Hypothalamus (tissue), 51 donors: ENCODE measurements at regions not wholly inside any gene's neighbourhood (a gene's known extent, or its start where the extent isn't known, plus 50 kb on each side); places are given as distances from the start of the nearest gene placed in this dataset.

Experiments used
- DNase-seq, 51 donors: peaks; one replicate each; lab custom pipeline; 2025; lab: John Stamatoyannopoulos, UW

DNA sequence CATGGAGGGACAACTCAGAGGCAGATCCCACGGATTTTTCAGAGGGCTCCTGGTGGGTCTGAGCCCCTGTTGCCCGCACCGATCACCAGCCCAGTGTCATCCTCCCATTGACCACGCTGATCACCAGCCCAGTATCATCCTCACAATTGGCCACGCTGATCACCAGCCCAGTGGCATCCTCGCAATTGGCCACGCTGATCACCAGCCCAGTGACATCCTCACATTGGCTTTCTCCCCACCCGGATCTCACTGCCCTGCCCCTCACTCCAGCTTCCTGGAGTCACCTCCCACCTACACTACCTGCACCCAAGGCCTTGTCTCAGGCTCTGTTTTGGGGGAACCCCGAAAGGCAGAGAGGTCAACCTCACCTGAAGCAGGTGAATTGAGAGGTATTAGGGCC is 358.2 kb upstream of the TNRC6C start:
- DNase-seq = no peak

DNA sequence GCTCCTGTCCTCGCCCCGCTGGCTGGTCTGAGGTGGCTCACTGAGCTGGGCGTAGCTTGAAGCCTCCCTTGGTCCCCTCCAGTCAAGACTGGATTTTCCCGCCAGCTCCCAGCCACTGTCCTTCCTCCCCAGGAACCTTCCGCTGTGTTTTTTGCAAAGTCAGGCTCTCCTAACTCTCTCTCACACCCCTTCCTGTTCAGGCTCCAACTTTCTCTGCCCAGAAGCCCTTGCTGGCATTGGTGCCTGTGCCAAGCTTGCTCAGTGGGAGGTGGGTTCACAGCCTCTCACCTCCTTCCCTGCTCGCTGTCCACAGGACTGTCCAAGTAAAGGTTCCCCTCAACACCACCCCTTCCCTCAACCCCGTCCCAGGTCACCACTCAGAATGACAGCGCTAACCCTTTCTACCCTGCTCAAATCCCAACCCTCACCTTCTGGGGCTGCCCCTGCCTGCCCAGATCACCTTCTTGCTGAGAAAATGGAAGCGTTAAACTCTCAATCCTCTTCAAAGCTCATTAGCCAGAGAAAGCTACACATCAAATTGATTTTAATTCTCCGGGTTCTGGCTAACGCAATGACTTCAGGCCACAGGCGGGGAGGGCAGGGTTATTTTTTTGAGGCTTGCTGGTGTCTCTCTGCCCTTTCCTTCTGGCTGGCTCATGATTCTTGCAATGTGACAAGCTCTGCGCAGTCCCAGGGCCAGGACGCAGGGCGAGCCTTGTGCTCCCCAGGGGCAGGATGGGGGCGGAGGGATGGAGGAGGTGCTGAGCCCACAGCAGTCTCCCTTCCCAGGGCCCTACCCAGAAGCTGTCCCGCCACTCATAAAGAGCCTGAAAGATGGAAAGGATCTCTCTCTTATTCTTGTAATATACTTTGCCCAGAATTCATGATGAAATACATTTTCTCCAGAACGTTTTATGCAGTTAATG is 357.2 kb upstream of the TNRC6C start:
- DNase-seq = no peak

DNA sequence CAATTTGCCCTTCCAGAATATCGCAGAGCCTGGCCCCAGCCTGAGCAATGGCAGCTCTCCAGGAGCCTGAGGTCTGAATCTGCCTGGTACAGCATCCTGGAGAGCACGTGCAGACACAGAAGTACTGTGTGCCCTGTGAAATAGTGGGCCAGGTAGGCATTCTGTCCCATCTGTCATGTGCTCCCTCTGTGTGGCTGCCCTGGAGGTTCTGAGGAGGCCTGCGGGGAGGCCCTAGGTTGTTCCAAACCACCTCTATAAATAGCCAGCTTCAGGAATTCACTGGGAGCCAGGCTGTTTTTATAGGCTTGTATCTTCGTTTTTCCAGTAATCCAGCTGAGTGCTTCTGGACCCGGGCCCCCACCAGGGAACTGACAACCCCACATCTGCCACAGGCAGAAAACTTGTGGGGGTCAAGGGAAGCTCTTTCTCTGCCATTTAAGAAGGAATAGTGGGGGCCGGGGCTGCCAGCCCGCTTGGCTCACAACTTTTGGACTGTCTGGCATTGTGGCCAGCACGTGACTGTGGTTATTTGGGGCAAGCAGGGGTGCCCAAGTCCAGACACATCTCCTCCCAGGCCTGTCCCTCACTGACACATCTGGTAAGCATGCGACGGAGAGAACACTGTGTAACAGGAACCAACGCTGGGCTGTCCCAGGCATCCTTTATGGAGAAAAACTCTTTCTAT is 356.3 kb upstream of the TNRC6C start:
- peak in 3 of 51 donors; percentile 4 to 23 (median 12) for DNase-seq

DNA sequence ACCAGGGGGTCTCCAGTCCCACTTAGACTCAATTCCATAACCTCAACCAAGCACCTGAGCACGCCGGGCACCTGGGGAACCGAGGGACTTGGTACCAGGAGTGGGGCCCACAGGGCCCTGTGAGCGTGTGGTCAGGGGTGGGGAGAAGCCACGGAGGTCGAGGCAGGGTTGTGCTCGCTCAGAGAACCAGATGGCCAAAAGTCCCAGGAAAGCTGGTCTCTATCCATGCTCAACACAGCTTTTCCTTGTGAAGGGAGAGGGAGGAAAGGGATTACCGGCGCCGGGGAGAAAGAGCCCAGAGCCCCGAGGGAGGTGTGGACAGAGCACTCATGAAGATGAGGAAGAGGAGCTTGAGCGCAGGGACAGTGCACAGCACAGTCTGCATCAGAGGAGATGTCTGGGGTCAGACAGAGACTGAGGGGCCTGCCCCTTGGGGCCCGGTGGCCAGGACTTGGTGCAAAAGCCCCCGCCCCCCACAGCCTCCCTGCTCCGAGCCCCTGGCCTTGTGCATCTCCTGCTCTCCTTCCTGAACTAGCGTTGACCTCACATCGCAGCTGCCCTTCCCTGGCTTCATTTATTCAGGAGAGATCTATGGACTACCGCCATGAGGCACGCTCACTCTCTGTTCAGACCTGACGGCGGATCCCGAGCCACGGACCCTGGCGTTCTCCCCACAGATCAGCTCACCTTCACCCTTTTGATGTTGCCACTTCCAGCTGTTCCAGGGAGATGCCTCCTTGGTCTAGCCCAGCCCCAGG is 355.4 kb upstream of the TNRC6C start:
- no peak for DNase-seq

DNA sequence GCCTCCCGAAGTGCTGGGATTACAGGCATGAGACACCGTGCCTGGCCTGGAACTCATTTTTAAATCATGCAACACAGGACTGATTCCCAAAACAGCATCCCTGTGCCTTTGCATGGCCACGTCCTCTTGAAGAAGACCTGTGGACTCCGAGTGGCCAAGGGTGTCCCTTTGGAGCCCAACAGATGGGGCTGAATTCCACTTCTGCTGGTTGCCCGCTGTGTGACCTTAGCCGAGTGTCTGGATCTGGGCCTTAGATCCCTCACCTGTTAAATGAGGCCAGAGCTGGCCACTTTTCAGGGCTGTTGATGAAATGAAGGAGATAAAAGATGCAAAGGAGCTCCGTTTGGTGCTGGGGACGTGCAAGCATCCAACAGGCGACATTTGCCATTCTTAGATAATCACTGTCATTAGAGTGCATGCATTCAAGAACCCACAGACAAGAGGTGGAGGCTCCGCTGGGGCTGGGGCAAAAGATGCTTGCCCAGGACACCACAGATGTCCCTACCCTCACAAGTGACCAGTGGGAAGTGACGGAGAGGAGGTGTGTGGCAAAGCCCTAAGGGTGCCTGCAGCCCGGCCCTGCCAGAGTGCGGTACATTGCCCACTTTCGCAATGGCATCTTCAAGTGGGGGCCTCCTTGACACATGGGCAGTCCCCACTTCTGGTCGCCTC is 354.1 kb upstream of the TNRC6C start:
- DNase-seq = no peak

DNA sequence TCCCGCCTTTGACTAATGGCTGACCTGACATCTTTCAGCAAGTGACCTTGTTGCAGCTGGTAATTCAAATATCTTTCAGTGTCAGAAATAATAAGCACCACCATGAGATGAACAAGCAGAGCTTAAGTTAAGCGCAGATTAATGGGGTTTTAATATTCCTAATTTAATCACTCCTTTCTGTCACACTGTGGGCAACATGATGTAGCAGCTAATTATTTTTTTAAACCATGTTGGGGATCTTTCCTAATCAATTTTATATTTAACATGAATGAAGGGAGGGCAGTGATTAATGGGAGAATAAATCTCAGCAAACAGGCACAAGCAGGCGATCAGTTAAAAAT is 353.6 kb upstream of the TNRC6C start:
- DNase-seq = no peak

DNA sequence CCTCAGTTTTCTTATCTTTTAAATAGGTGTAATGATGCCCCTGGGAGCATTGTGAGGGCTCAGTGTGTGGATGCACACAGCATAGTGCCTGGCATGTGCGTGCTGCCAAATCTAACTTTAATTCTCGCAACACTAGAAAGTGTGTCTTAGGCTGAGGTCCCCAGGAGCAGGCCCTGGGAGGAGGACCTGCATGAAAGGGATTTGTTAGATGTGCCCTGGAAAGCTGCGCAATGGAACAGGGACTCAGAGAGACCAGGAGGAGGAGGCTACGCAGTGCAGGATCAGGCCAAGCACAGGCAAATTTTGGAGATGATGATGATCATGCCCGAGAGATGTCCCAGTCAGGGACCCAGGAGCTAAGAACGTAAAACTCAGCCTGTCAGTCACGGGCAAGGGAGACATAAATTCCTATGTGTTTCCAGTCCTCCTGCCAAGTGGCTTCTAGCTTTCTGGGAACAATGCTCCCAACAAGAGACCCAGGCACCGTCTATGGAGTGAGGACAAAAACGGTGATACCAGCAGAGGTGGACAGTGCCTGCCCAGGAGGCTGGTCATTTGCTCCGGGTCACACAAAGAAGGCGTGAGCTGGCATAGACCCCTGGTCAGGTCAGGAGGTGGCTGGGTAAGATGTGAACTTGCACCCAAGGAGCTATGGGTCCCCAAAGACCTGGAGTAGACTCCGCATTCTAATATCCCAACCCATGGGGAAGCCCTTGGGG is 352.2 kb upstream of the TNRC6C start:
- DNase-seq = no peak

DNA sequence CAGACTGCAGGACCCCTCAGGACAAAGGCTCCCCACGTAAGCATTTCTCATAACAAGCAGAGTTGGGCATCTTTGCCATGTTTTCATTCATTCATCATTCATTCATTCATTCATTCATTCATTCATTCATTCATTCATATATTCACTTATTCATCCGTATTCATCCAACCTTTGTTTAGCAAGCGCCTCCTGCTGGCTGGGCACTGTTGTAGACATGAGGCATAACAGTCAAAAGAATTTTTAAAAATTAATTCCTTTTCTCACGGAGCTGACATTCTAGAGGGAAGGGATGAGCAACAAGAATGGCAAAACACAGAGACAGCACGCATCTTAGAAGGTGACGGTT is 351.7 kb upstream of the TNRC6C start:
- DNase-seq = no peak

DNA sequence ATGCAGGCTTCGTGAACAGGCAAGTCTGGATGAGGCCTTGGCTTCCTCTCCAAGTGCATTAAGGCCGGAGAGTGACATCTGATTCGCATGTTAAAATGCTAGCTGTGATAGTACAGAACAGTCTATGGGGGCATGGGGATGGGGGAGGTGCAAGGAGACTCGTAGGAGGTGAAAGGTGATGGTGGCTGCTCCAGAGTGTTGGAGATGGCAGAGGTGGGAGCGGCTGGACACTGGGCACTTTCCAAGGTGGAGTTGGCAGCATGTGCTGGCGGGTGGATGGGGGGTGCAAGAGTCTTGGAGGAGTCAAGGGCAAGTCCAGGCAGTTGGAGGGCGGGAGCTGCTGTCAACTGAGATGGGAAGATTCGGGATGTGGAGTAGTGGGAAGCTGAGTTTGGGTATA is 350.9 kb upstream of the TNRC6C start:
- DNase-seq = no peak

DNA sequence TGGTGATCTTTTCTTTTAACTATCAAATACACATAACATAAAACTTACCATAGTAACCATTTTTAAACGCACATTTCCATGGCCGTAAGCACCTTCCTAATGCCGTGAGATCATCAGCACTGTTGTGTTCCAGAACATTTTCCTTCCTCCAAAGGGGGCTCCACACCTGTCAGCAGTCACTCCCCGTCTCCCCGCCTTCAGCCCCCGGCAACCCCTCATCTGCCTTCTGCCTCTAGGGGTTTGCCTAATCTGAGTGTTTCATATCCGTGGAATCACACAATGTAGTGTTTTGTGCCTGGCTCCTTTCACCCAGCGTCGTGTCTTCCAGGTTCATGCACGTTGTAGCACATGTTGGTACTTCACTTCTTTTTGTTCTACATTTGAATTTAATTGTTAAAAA is 350.1 kb upstream of the TNRC6C start:
- DNase-seq = no peak

DNA sequence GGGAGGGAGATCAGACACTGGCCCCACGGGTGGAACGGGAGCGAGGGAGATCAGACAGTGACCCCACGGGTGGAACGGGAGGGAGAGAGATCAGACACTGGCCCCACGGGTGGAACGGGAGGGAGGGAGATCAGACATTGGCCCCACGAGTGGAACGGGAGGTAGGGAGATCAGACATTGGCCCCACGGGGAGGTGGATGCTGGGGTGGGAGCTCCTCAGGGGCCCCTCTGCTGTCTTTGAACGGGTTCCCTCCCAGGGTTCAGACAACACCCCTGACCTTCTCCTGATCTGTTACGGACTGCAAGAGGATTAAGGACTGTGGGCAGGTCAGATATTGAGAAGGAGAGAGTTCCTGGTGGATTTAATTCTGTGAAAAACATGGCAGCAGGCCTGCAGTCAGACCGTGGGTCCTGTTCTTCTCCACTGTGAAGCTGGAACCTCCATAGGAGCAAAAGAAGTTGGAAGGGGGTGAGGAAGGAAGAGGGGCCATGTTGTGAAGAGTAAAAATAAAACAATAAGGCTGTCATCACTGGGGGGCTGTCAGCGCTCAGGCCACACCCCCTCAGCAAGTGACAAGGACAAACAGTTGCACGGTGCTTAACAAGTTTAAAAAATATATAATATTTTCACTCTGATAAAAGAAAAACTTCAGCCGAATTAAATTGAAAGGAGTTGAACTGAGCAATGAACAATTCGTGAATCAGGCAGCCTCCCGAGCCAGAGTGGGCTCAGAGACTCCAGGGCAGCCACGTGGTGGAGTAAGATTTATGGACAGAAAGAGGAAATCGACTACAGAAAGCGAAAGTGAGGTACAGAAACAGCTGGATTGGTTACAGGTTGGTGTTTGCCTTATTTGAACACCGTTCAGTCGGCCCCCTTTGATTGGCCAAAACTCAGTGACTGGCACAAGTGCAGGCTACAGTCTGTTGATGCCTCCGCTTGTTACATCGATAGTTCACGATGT is 348.7 kb upstream of the TNRC6C start:
- DNase-seq = no peak

DNA sequence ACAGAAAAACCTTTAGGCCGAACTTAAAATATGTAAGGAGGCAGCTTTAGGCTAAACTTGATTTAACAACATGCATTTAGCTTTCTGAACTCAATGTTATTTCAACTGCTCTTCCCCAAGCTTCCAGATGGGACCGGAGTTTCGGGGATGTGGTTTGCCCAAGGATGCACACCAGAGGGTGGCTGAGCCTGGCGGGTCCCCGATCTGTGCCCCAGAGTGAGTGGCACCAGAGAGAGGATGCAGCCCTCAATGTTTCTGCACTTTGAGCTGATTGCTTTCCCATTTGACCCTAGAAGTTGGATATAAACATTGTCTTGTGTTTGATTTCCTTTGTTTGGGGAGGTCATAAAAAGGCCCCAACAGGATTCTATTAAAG is 348.0 kb upstream of the TNRC6C start:
- DNase-seq = no peak

DNA sequence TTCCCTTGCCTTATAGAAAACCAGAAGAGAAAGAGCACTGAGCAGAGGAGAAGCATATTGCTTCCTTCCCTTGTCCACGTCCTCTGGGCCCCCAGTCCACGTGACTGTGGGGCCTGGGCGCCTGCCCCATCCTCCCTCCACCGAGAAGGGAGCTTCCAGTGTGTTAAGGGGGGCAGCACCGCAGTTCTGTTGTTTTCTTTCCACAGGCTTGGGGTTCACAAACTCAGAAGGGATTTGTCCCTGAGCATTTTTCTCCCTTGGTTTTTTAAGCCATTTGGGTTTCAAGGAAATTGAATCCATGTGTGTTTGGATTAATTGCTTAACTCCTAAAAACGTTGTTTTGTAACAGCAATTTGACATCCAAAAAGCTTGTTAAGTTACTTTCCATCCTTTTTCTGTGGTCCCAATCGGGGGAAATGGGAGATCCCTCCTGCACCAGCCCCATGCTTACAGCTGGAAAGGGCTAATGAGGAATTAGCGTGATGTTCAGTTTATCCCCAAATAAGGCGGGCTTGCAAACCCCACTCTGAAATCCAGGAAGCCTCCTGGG is 347.5 kb upstream of the TNRC6C start:
- DNase-seq = no peak

DNA sequence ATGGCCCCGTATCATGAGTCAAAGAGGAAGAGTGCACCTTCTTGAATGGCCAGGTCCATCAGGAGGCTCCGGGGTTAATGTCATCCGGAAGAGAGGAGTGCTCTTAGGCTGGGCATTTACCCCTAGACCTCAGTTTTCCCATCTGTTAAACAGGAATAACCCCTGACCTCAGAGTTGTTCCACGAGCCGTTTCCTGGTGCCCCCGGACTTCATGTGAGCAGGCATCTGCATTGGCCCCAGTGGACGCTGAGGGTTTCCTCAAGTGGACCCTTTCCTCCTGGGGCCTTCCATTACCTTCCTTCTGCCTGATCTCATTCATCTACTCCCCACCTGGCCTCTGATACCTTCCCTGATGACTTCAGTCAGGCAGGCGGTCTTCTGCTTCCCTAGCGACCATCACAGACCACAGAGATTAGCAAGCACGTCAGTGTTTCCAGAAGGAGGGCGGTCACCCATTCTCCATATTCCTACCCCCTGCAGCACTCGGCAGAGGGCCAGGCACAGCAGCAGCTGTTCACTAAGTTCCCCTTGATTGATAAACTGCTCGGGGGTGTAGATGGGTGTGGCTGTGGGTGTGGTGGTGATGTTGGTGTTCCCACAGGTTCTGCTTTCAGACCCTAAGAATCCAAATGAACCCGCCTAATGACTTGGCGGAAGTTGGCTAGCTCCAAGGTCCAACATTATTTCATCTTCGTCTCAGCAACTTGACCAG is 346.6 kb upstream of the TNRC6C start:
- no peak for DNase-seq

DNA sequence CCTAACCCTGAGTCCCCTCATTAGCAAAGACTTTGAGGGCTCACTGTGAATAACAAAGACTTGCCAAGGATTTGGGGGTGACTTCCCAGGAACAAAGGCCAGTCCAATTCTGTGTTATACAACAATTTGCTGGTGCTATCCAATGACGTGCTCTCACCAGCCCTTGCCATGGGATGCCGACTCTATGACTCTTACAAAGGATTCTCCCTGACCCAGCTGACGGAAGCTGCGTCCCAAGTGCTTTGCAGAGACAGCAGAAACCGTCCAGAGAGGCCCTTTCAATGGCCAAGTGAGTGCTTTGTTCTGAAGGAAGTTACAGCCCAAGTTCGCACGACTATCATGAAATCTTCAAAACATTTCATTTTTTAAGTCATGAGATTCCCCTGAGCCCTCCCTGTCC is 345.3 kb upstream of the TNRC6C start:
- no peak for DNase-seq

DNA sequence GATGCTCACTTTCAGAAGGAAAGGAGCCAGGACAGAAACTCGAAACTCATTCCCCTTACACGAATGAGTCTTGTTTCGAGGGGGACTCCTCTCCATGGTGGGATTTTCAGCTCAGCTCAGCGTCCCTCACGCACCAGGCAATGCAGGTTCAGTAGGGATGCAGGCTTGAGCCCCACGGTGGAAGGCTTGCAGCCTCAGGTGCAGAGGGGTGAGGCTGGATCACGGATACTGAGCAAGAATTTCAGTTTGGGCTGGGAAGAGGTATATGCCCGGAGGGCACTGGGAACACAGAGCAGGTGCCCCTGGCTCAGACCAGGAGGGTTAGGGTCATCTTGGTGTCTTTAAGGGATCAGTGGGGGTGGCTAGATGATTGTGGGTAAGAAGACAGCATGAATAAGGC is 344.9 kb upstream of the TNRC6C start:
- DNase-seq = no peak

DNA sequence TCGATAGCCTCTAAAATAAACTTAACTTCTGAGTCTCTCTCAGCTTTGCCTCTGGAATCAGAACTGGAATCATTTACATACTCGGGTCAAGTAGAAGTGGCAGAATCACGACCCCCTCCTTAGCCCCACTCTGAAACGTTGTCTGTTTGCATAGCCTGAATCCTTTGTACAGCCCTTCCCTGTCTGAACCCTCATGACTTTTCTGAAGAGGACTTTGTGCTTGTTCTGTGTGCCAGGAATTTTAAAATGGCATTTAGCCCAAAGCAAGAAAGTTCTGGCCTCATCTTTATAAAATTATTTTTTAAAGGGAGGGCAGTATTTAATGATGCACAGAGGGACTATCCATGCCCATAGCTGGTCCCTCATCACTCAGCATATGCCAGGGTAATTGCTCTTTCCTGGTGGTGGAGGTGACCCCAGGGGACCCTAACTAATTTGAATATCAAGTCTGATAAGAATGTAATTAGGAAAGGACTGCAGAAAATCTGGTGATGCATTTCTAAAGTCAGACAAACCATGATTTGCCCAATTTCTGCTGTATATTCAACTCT is 342.7 kb upstream of the TNRC6C start:
- no peak for DNase-seq

DNA sequence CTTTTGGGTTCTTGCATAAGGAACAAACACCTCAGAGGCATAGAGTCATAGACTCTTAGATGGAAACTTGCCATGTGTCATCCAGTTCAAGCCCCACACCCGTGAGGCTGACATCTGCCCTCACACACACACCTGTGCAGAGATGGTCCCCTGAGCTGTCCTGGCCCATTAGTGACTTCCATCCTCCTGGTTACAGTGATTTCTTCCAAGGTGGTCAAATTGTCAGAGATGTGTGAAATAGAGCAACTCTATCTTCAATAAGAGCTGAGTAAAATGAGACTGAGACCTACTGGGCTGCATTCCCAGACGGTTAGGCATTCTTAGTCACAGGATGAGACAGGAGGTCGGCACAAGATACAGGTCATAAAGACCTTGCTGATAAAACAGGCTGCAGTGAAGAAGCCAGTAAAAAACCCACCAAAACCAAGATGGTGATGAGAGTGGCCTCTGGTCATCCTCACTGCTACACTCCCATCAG is 342.2 kb upstream of the TNRC6C start:
- no peak for DNase-seq
